ENCODE measurements at regions not wholly inside any gene's neighbourhood (a gene's known extent, or its start where the extent isn't known, plus 50 kb on each side); places are given as distances from the start of the nearest gene placed in this dataset.

DNA sequence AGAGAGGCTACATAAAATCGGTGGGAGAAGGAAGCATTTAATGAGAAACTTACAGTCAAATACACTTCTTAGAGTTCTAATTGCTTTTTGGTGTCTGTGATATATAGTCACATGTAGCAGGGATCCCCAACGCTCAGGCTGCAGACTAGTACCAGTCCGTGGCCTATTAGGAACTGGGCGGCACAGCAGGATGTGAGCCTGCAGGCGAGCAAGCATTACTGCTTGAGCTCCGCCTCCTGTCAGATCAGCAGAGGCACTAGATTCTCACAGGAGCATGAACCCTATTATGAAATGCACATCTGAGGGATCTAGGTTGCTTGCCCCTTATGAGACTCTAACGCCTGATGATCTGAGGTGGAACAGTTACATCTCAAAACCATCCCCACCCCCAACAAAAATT is 158.5 kb downstream of the TANC2 start:
- no peak overlapping the region for H3K4me3 ChIP-seq
- H3K9me3 ChIP-seq = no peaks in the 10 kb centered on the region
- DNase-seq (ENCODE audit: low spot score in 2 of 2) = peak in 1 of 2 experiments; percentile 51
- H3K27me3 ChIP-seq (ENCODE audit: low read depth) = no peaks in the 10 kb centered on the region
- H3K4me1 ChIP-seq = peaks cover 47% of the 10 kb centered on the region
- in situ Hi-C loops (cut with MboI; ENCODE audit: low sequenced_read_pairs) = no loop called here
- H3K36me3 ChIP-seq (replicated peaks) = no peaks in the 10 kb centered on the region

DNA sequence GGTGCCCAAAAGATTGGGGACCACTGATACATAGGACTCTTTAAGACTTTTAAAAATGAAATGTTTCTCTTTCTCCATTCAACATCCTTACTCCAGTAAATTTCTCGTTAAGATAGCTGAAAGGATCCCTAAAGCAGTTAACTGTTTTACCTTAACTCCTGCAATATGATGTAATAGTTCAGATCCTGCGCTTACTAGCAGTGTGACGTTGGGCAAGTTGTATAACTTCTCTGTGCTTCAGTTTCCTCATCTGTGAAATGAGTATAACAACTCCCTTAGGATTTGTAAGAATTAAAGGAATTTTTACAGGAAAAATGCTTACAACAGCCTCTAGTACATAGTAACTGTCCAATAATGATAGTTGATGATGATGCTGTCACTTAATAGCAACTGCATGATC is 158.9 kb downstream of the TANC2 start:
- Histone ChIP-seq H3K4me1 (peaks cover 47% of the 10 kb centered on the region), H3K27me3 (ENCODE audit: low read depth) (no peaks in the 10 kb centered on the region), H3K4me3 (no peak overlapping the region), H3K9me3 (no peaks in the 10 kb centered on the region), H3K36me3 (replicated peaks) (no peaks in the 10 kb centered on the region)
- in situ Hi-C loops (cut with MboI; ENCODE audit: low sequenced_read_pairs) = no loop called here
- DNase-seq (ENCODE audit: low spot score in 2 of 2) = no peak

DNA sequence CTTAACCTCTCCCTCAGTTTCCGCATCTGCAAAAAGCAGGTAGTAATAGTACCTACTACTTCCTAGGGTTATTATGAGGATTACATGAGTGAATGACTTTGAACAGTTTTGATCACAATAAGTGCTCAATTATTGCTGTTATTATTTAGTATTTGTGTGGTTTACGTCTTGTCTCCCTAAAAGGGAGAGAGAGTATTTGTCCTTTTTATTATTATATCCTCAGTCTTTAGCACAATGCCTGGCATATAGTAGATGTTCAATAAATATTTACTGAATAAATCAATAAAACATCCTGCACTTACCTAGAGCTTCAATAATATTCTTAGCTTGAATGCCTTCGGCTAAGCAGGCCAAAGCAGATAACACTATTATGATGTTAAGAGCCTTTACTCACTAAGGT is 160.0 kb downstream of the TANC2 start:
- Histone ChIP-seq H3K9me3 (no peaks in the 10 kb centered on the region), H3K36me3 (replicated peaks) (no peaks in the 10 kb centered on the region), H3K27me3 (ENCODE audit: low read depth) (no peaks in the 10 kb centered on the region), H3K4me1 (peaks cover 52% of the 10 kb centered on the region), H3K4me3 (no peak overlapping the region)
- in situ Hi-C loops (cut with MboI; ENCODE audit: low sequenced_read_pairs) = no loop called here
- DNase-seq (ENCODE audit: low spot score in 2 of 2) = no peak

DNA sequence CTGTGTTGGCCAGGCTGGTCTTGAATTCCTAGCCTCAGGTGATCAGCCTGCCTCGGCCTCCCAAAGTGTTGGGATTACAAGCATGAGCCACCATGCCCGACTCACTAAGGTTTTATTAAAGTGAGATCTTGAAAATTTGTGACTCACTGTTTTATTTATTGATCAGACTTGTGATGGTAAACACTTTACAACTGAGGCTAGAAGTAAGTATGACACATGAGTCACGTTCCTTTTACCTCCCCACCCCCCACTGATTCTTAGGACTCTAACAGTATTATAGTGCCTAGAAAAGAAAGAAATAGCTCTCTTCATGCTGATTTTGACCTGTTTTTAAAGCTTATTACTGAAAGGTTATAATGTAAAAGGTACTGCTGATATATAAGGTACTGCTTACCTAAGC is 160.6 kb downstream of the TANC2 start:
- H3K36me3 ChIP-seq (replicated peaks) = no peaks in the 10 kb centered on the region
- in situ Hi-C loops (cut with MboI; ENCODE audit: low sequenced_read_pairs) = no loop called here
- H3K4me3 ChIP-seq = no peak overlapping the region
- no peak for DNase-seq (ENCODE audit: low spot score in 2 of 2)
- no peaks in the 10 kb centered on the region for H3K27me3 ChIP-seq (ENCODE audit: low read depth)
- H3K4me1 ChIP-seq = peaks cover 56% of the 10 kb centered on the region
- no peaks in the 10 kb centered on the region for H3K9me3 ChIP-seq

DNA sequence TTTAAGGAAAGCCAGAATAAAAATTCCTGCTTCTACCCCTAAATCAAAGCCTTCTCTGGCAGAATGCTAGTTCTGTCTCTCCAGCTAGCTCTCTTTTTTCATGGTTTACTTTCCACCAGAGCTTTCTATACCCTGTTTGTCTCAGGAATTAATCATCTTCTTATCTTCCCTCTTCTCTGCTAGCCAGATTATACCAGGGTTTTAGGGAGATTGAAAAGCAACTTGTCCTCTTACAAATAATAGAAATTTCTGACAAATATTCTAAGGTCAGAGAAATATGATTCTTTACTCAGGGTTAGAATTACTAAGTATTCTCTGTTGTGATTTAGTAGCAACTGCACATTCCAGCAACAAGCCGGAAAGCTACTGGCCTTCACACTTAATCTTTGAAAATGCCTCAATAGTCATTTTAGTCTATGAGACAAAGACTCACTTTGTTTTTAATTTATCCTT is 166.4 kb downstream of the TANC2 start:
- Histone ChIP-seq H3K4me3 (no peak overlapping the region), H3K27me3 (ENCODE audit: low read depth) (no peaks in the 10 kb centered on the region), H3K4me1 (peaks cover 61% of the 10 kb centered on the region), H3K36me3 (replicated peaks) (no peaks in the 10 kb centered on the region), H3K9me3 (no peaks in the 10 kb centered on the region)
- no peak for DNase-seq (ENCODE audit: low spot score in 2 of 2)
- in situ Hi-C loops (cut with MboI; ENCODE audit: low sequenced_read_pairs) = no loop called here

DNA sequence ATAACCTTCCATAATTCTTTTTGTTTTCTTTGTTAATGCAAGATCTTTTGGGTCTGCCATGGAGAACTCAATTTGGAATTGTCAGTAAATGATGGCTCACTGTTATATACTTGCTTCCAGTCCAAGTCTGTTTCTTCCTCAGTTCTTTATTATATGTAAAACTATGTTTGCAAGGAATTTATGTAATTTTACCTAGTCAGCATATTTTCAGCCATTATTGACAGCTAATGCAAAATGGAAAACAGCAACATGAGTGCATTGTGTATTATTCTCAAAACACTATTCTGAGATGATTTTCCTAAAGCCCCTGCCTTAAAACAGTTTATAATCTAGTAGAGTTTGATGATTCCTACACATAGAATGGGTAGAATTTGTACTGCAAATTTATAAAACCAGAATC is 167.5 kb downstream of the TANC2 start:
- in situ Hi-C loops (cut with MboI; ENCODE audit: low sequenced_read_pairs) = no loop called here
- H3K9me3 ChIP-seq = no peaks in the 10 kb centered on the region
- DNase-seq (ENCODE audit: low spot score in 2 of 2) = no peak
- no peak overlapping the region for H3K4me3 ChIP-seq
- H3K4me1 ChIP-seq = peaks cover 62% of the 10 kb centered on the region
- H3K27me3 ChIP-seq (ENCODE audit: low read depth) = no peaks in the 10 kb centered on the region
- no peaks in the 10 kb centered on the region for H3K36me3 ChIP-seq (replicated peaks)

DNA sequence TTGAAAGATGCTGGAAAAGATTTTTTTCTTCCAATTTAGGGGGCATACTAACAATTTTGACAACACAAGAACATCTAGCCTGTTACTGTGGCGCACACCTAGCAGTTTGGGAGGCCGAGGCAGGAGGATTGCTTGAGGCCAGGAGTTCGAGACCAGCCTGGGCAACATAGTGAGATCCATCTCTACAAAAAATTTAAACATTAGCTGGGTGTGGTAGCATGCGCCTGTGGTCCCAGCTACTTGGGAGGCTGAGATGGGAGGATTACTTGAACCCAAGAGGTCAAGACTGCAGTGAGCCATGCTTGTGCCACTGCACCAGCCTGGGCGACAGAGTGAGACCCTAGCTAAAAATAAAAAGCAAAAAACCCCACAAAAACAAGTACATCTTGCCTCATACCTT is 168.8 kb downstream of the TANC2 start:
- peaks cover 76% of the 10 kb centered on the region for H3K4me1 ChIP-seq
- DNase-seq (ENCODE audit: low spot score in 2 of 2) = no peak
- H3K27me3 ChIP-seq (ENCODE audit: low read depth) = no peaks in the 10 kb centered on the region
- H3K9me3 ChIP-seq = no peaks in the 10 kb centered on the region
- in situ Hi-C loops (cut with MboI; ENCODE audit: low sequenced_read_pairs) = no loop called here
- no peaks in the 10 kb centered on the region for H3K36me3 ChIP-seq (replicated peaks)
- no peak overlapping the region for H3K4me3 ChIP-seq

DNA sequence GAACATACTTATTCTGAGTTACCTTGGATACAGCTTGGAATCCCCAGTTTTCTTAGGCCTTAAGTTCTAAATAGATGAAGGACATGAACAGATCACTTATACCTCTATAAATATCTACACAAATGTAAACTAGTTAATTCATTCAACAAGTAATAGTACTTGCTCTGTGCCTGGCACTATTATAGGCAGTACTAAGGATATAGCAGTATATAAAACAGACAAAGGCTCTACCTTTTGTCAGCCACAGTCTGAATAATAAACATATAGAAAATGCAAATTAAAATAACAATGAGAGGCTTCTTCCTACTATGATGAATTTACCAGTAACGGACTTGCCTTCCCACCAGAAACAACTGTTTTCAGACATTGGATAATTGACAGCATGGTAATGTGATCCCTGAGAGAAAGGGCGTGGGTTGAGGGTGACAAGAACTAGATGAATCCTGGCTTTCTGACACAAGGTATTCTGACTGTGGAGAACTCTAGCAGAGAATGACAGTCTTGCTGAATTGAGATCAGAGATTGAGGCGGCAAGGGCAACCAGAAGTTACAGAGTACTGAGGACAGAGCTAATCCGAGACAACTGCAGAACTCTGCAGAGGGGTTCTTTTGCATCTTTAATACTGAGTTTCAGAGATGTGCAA is 170.5 kb downstream of the TANC2 start:
- H3K27me3 ChIP-seq (ENCODE audit: low read depth) = no peaks in the 10 kb centered on the region
- no peaks in the 10 kb centered on the region for H3K9me3 ChIP-seq
- in situ Hi-C loops (cut with MboI; ENCODE audit: low sequenced_read_pairs) = no loop called here
- peak; percentile 77 to 98 for DNase-seq (ENCODE audit: low spot score in 2 of 2)
- no peak overlapping the region for H3K4me3 ChIP-seq
- no peaks in the 10 kb centered on the region for H3K36me3 ChIP-seq (replicated peaks)
- peaks cover 72% of the 10 kb centered on the region for H3K4me1 ChIP-seq

DNA sequence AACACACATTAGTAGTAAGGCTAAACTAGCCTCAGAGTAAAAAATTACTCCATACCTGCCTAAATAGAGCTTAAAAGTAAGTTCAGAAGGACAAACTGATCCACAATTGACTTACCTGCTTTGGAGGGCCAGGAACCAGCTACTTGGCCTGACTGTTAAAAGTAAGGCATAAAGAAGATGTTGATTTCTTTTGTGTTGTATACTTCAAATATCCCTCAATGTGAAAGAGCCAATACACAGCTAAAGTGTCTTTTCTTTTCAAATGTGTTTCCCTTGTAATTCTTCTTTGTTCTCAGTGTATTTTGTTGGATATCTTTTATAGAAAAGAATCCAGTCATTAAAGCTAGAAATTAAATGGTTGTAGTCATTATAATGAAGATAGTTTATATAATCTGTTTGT is 171.1 kb downstream of the TANC2 start:
- Histone ChIP-seq H3K9me3 (no peaks in the 10 kb centered on the region), H3K36me3 (replicated peaks) (no peaks in the 10 kb centered on the region), H3K4me3 (no peak overlapping the region), H3K27me3 (ENCODE audit: low read depth) (no peaks in the 10 kb centered on the region), H3K4me1 (peaks cover 69% of the 10 kb centered on the region)
- peak in 1 of 2 experiments; percentile 75 for DNase-seq (ENCODE audit: low spot score in 2 of 2)
- in situ Hi-C loops (cut with MboI; ENCODE audit: low sequenced_read_pairs) = no loop called here

DNA sequence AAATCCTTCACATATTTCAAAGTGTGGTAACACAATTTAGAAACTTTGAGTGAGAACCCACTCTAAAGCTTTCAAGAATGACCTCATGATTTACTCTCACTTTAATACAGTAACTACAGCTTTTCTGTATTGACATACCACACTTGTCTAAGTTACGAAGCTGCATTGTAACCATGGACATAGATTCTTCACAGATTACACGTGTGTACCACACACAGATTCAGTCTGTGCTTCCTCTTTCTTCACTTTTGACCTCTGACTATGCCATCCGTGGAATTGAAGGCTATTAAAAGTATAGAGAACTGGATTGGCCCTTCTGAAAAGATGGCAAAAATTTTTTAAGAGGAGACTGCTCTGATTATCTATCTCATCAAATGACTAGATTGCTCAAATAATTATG is 172.7 kb downstream of the TANC2 start:
- H3K36me3 ChIP-seq (replicated peaks) = no peaks in the 10 kb centered on the region
- in situ Hi-C loops (cut with MboI; ENCODE audit: low sequenced_read_pairs) = no loop called here
- DNase-seq (ENCODE audit: low spot score in 2 of 2) = no peak
- H3K4me1 ChIP-seq = peaks cover 72% of the 10 kb centered on the region
- no peaks in the 10 kb centered on the region for H3K27me3 ChIP-seq (ENCODE audit: low read depth)
- no peak overlapping the region for H3K4me3 ChIP-seq
- H3K9me3 ChIP-seq = no peaks in the 10 kb centered on the region

DNA sequence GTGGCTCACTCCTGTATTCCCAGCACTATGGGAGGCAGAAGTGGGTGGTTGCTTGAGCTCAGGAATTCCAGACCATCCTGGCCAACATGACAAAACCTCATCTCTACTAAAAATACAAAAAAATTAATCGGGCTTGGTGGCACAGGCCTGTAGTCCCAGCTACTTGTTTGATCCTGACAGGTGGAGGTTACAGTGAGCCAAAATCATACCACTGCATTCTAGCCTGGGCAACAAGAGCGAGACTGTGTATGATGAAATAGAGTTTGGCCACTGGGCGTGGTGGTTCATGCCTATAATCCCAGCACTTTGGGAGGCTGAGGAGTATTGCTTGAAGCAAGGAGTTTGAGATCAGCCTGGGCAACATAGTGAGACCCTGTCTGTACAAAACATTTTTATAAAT is 173.3 kb downstream of the TANC2 start:
- in situ Hi-C loops (cut with MboI; ENCODE audit: low sequenced_read_pairs) = no loop called here
- DNase-seq (ENCODE audit: low spot score in 2 of 2) = no peak
- H3K27me3 ChIP-seq (ENCODE audit: low read depth) = no peaks in the 10 kb centered on the region
- H3K9me3 ChIP-seq = no peaks in the 10 kb centered on the region
- peaks cover 66% of the 10 kb centered on the region for H3K4me1 ChIP-seq
- H3K36me3 ChIP-seq (replicated peaks) = no peaks in the 10 kb centered on the region
- no peak overlapping the region for H3K4me3 ChIP-seq

DNA sequence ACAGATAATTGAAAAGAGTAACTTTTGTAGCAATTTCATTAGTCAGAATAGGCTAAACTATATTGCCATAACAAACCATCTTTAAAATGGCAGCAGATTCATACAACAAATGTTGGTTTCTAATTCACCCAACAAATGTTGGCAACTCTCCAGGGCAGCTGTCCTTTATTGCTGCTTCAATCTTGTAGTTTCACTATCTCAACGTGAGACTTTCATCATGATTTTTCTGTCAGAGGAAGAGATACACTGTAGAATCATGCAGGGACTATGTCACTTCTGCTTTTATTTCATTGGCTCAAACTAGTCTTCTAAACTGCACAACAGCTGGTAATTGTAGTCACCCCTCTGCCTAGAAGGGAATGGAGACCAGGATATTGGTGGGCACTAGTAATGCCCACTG is 174.2 kb downstream of the TANC2 start:
- DNase-seq (ENCODE audit: low spot score in 2 of 2) = peak in 1 of 2 experiments; percentile 57
- Histone ChIP-seq H3K4me1 (peaks cover 63% of the 10 kb centered on the region), H3K27me3 (ENCODE audit: low read depth) (no peaks in the 10 kb centered on the region), H3K36me3 (replicated peaks) (no peaks in the 10 kb centered on the region), H3K9me3 (no peaks in the 10 kb centered on the region), H3K4me3 (no peak overlapping the region)
- in situ Hi-C loops (cut with MboI; ENCODE audit: low sequenced_read_pairs) = no loop called here

DNA sequence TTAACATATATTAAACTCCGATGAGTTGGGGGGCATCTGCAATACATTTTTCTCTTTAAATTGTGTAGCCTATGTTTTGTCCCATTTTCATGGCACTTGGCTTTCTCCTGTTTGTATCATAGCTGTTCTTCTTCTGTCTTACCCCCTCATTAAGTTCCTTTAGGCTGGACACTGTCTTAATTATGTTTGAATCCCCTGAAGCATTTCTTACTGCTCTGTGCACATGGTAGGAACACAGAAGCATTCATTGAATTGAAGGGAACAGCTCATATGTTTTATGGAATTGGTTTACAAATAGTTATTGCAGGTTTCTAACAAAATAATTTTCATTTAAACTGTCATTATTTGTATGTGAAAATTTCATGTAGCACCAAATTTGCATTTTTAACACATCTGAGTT is 176.8 kb downstream of the TANC2 start:
- in situ Hi-C loops (cut with MboI; ENCODE audit: low sequenced_read_pairs) = no loop called here
- peaks cover 43% of the 10 kb centered on the region for H3K4me1 ChIP-seq
- H3K4me3 ChIP-seq = no peak overlapping the region
- no peaks in the 10 kb centered on the region for H3K27me3 ChIP-seq (ENCODE audit: low read depth)
- no peaks in the 10 kb centered on the region for H3K36me3 ChIP-seq (replicated peaks)
- DNase-seq (ENCODE audit: low spot score in 2 of 2) = no peak
- H3K9me3 ChIP-seq = no peaks in the 10 kb centered on the region

DNA sequence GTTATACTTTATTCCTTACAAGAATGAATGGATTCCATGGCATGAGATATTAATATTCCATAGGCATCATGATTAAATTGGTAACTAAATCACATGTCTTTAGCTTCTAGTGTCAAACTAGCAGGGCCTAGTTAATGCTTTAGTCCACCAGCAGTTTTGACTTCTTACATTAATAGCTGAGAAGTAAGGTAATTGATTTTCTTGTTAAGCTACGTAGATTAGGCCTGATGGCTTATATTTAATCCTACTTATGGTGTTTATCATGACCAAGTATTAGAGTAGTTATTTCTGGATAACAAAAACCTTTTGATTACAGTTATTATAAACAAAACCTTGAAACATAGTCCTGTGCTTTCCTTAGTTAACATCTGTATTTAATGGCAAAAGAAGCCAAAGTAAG is 184.5 kb downstream of the TANC2 start:
- H3K4me1 ChIP-seq = peaks cover 72% of the 10 kb centered on the region
- no peaks in the 10 kb centered on the region for H3K9me3 ChIP-seq
- no peak for DNase-seq (ENCODE audit: low spot score in 2 of 2)
- H3K36me3 ChIP-seq (replicated peaks) = no peaks in the 10 kb centered on the region
- H3K4me3 ChIP-seq = no peak overlapping the region
- in situ Hi-C loops (cut with MboI; ENCODE audit: low sequenced_read_pairs) = no loop called here
- no peaks in the 10 kb centered on the region for H3K27me3 ChIP-seq (ENCODE audit: low read depth)

DNA sequence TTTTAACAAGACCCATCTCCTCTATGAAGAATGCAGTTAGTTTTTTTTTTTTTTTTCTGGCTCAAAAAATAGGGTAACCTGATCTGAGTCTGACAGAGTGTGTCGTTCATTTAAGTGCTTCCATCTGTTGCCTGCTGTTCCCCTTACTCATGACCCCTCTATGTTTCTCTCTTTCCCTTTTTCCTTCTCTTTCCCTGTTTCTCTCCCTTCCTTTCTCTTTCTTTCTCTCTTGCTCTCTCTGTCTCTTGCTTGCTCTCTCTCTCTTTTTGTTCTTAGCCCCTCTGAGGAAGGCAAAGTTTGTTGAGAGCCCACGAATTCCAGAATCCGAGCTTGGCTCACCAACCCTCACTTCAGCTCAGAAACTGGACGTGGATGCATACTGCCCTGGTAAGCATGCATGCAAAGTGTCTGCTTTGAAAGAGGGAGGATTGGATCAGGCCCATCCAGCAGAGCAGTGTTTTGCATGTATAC is 185.0 kb downstream of the TANC2 start:
- Histone ChIP-seq H3K9me3 (no peaks in the 10 kb centered on the region), H3K36me3 (replicated peaks) (no peaks in the 10 kb centered on the region), H3K4me3 (peak overlapping the region; percentile 0; the same call in 1 of the 2 replicates), H3K4me1 (peaks cover 78% of the 10 kb centered on the region), H3K27me3 (ENCODE audit: low read depth) (no peaks in the 10 kb centered on the region)
- DNase-seq (ENCODE audit: low spot score in 2 of 2) = peak in 1 of 2 experiments; percentile 57
- in situ Hi-C loops (cut with MboI; ENCODE audit: low sequenced_read_pairs) = no loop called here
